DND-41 (cell line): ENCODE measurements at regions not wholly inside any gene's neighbourhood (a gene's known extent, or its start where the extent isn't known, plus 50 kb on each side); places are given as distances from the start of the nearest gene placed in this dataset.

ENCODE experiments used
- ATAC-seq: fragments of 200-7000 bp; cut with Tn5 transposase; 3 replicates; pipeline ENCODE4 v1.9.1; 2021; ENCODE audit warnings: low read depth; ENCODE audit not compliant: insufficient read depth
- DNase-seq: peaks from one replicate; pipeline ENCODE4 v3.0.0-alpha.2; 2020
- H2AFZ ChIP-seq: 2 replicates; pipeline ENCODE4 v1.6.0; 2012; ENCODE audit warnings: low read depth, low read length
- H3K27ac ChIP-seq: 2 replicates; pipeline ENCODE4 v1.5.1; 2012; ENCODE audit warnings: low read length, inconsistent platforms
- H3K27me3 ChIP-seq: fragments of 200-600 bp; sonication (generic); 2 replicates; pipeline ENCODE4 v1.6.0; 2012; ENCODE audit warnings: low read length, mild to moderate bottlenecking, inconsistent platforms; ENCODE audit not compliant: insufficient read depth, poor library complexity
- H3K36me3 ChIP-seq: 2 replicates; pipeline ENCODE4 v1.5.1; 2012; ENCODE audit warnings: low read length, inconsistent platforms; ENCODE audit not compliant: insufficient read depth
- H3K4me1 ChIP-seq: 2 replicates; pipeline ENCODE4 v1.5.1; 2012; ENCODE audit warnings: mild to moderate bottlenecking, low read length; ENCODE audit not compliant: insufficient read depth
- H3K4me2 ChIP-seq: 2 replicates; pipeline ENCODE4 v1.6.0; 2012; ENCODE audit warnings: mild to moderate bottlenecking, moderate library complexity, low read length, inconsistent platforms; ENCODE audit not compliant: insufficient read depth
- H3K4me3 ChIP-seq, 2 experiments: fragments of 200-600 bp in 1 of 2; shearing (Covaris generic) in 1 of 2; 2 replicates each; pipeline ENCODE4 v1.5.1; 2012 to 2016; ENCODE audit warnings: inconsistent platforms in 2 of 2, low read length in 2 of 2, mild to moderate bottlenecking in 2 of 2, low read depth in 1 of 2, moderate library complexity in 1 of 2
- H3K79me2 ChIP-seq: 2 replicates; pipeline ENCODE4 v1.6.0; 2012; ENCODE audit warnings: low read length, inconsistent platforms; ENCODE audit not compliant: insufficient read depth
- H3K9ac ChIP-seq: 2 replicates; pipeline ENCODE4 v1.6.0; 2012; ENCODE audit warnings: low read depth, mild to moderate bottlenecking, inconsistent platforms, low read length, moderate library complexity
- H3K9me3 ChIP-seq: 2 replicates; pipeline ENCODE4 v1.5.1; 2012; ENCODE audit warnings: low read length, moderate library complexity, mild to moderate bottlenecking, inconsistent platforms; ENCODE audit not compliant: insufficient read depth, severe bottlenecking
- H4K20me1 ChIP-seq: 2 replicates; pipeline ENCODE4 v1.6.0; 2012; ENCODE audit warnings: low read length; ENCODE audit not compliant: insufficient read depth
- EZH2 ChIP-seq: IDR thresholded peaks from 3 replicates; pipeline ENCODE4 v1.6.1; 2012; ENCODE audit warnings: borderline replicate concordance, low read depth, mild to moderate bottlenecking, moderate library complexity, low read length, inconsistent platforms; ENCODE audit not compliant: severe bottlenecking
- TF ChIP-seq, protein P1 (sequence below): IDR thresholded peaks from 2 replicates; pipeline ENCODE4 v1.5.1; 2012; ENCODE audit warnings: borderline replicate concordance, low read length, moderate library complexity, mild to moderate bottlenecking; ENCODE audit not compliant: poor library complexity, severe bottlenecking; ENCODE audit errors: extremely low read depth

DNA sequence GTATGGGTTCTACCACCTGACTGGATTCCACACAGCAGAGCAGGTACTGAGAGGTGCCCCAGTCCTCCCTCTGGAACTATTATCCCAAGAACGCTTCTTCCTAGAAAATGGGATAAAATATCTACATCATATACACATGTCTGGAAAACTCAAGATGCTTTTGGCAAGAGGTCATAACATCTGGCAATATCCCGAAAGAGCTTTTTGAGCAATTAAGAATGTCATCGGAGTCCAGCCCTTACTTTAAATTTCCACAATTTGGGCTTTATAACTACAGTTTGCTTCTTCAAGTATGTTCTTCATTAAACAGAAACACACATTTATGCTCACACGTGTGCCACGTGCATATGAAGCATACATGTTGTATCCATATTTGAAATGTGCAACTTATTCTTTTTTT, 365.9 kb upstream of the THBS1 start:
- Histone ChIP-seq H3K4me2 (no peak overlapping the region), H3K27ac (no peak overlapping the region), H3K9me3 (no peaks in the 10 kb centered on the region), H3K4me3 (no peak overlapping the region), H2AFZ (no peak overlapping the region), H3K27me3 (no peaks in the 10 kb centered on the region), H3K36me3 (no peaks in the 10 kb centered on the region), H3K79me2 (no peaks in the 10 kb centered on the region), H3K4me1 (no peaks in the 10 kb centered on the region), H3K9ac (no peak overlapping the region), H4K20me1 (no peaks in the 10 kb centered on the region)
- DNase-seq, result no peak
- ATAC-seq, result no peak
- TF ChIP-seq, protein P1, sequence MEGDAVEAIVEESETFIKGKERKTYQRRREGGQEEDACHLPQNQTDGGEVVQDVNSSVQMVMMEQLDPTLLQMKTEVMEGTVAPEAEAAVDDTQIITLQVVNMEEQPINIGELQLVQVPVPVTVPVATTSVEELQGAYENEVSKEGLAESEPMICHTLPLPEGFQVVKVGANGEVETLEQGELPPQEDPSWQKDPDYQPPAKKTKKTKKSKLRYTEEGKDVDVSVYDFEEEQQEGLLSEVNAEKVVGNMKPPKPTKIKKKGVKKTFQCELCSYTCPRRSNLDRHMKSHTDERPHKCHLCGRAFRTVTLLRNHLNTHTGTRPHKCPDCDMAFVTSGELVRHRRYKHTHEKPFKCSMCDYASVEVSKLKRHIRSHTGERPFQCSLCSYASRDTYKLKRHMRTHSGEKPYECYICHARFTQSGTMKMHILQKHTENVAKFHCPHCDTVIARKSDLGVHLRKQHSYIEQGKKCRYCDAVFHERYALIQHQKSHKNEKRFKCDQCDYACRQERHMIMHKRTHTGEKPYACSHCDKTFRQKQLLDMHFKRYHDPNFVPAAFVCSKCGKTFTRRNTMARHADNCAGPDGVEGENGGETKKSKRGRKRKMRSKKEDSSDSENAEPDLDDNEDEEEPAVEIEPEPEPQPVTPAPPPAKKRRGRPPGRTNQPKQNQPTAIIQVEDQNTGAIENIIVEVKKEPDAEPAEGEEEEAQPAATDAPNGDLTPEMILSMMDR, result no peak
- no peak for TF ChIP-seq EZH2

DNA sequence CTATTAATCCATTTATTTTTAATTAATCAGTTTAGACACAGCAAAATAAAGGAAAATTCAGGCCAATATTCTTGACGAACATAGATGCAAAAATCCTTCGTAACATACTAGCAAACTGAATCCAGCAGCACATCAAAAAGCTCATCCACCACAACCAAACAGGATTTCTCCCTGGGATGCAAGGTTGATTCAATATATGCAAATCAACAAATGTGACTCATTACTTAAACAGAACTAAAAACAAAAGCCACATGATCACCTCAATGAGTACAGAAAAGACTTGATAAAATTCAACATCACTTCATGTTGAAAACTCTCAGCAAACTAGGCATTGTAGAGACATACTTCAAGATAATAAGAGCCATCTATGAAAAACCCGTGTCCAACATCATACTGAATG, 364.1 kb upstream of the THBS1 start:
- Histone ChIP-seq H3K27me3 (no peaks in the 10 kb centered on the region), H3K4me2 (no peak overlapping the region), H3K4me1 (no peaks in the 10 kb centered on the region), H3K4me3 (no peak overlapping the region), H3K9ac (no peak overlapping the region), H3K79me2 (no peaks in the 10 kb centered on the region), H3K36me3 (no peaks in the 10 kb centered on the region), H3K9me3 (no peaks in the 10 kb centered on the region), H2AFZ (no peak overlapping the region), H4K20me1 (no peaks in the 10 kb centered on the region), H3K27ac (no peak overlapping the region)
- DNase-seq (no peak), ATAC-seq (no peak)
- TF ChIP-seq, protein P1, result no peak
- TF ChIP-seq EZH2, result no peak

GRCh38 chr15:39219608-39220007, 361.3 kb upstream of the THBS1 start:
- no peaks in the 10 kb centered on the region for H3K4me1 ChIP-seq
- no peaks in the 10 kb centered on the region for H4K20me1 ChIP-seq
- H3K4me2 ChIP-seq, result no peak overlapping the region
- H3K79me2 ChIP-seq, result no peaks in the 10 kb centered on the region
- H3K27ac ChIP-seq, result no peak overlapping the region
- H3K9me3 ChIP-seq, result no peaks in the 10 kb centered on the region
- no peaks in the 10 kb centered on the region for H3K27me3 ChIP-seq
- H3K9ac ChIP-seq, result no peak overlapping the region
- DNase-seq (no peak), ATAC-seq (no peak)
- no peak overlapping the region for H3K4me3 ChIP-seq
- no peaks in the 10 kb centered on the region for H3K36me3 ChIP-seq
- no peak for TF ChIP-seq EZH2
- TF ChIP-seq, protein P1, result no peak
- no peak overlapping the region for H2AFZ ChIP-seq

- Histone ChIP-seq H3K4me1 (no peaks in the 10 kb centered on the region), H4K20me1 (no peaks in the 10 kb centered on the region)
Measured at GRCh38 chr15:39226169-39226937, 354.5 kb upstream of the THBS1 start.

More at GRCh38 chr15:39226169-39226937, 354.5 kb upstream of the THBS1 start:
- Histone ChIP-seq H3K4me3 (no peak overlapping the region), H3K9ac (no peak overlapping the region), H3K4me2 (no peak overlapping the region), H3K9me3 (no peaks in the 10 kb centered on the region), H3K79me2 (no peaks in the 10 kb centered on the region), H3K27ac (no peak overlapping the region), H3K36me3 (no peaks in the 10 kb centered on the region), H2AFZ (no peak overlapping the region), H3K27me3 (no peaks in the 10 kb centered on the region)
- DNase-seq (no peak), ATAC-seq (no peak)
- TF ChIP-seq EZH2, result no peak
- TF ChIP-seq, protein P1, result no peak
